Keratinocyte (primary cell): ENCODE measurements at regions not wholly inside any gene's neighbourhood (a gene's known extent, or its start where the extent isn't known, plus 50 kb on each side); places are given as distances from the start of the nearest gene placed in this dataset.

Experiments
- EZH2 ChIP-seq: IDR thresholded peaks from one replicate; pipeline ENCODE4 v1.6.1; 2012; ENCODE audit warnings: inconsistent platforms, mild to moderate bottlenecking, low read length, moderate library complexity
- TF ChIP-seq, protein P1 (sequence below), 3 experiments: IDR thresholded peaks in 1 of 3; conservative IDR thresholded peaks in 1 of 3; optimal IDR thresholded peaks in 1 of 3; 2 replicates in 2 of 3; 3 replicates in 1 of 3; pipeline versions ENCODE3 to v1.5.1; 2011; ENCODE audit warnings: low read length in 3 of 3, mild to moderate bottlenecking in 3 of 3, moderate library complexity in 2 of 3, control low read depth in 1 of 3, inconsistent platforms in 1 of 3; ENCODE audit not compliant: insufficient read depth in 2 of 3; ENCODE audit errors: extremely low read depth in 1 of 3

DNA sequence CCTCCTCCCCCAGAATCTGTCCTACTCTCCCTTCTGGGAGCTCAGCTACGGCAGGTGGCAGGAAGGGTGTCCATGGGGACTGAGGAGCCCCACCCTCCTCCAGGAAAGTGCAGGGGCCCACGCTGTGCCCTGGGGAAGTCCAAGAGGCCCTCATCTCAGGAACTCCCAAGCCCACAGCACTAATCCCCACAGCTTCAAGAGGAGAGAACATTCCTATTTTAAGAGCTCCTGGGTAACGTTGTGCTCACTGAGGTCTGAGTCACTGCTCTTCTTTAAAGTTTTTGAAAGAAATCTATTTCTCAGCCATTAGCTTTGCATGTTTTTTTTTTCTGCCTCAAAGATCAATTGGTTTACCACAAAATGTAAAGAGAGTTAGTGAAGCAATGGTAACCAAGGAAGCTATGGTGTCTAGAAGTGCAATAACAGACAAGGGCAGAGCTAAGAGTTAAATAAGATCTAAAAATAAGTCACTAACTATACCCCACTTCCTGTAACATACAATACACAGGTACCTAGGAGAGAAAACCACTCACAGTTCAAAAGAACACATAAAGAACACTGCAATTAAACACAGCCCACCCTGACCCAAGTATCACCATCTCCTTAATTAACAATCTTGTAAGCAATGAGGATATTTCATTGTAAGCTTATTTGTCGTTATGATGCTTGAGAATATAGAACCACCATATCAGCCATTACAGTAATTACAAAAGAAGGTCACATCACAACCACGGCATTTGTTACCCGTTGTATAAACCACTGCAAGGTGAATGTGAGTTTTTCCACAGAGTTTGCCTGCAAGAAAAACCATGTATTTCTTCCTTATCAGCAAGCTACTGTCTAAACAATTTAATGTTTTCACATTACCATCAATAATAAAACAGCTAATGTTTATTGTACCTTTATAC, 382.3 kb upstream of the SLC30A5 start:
- TF ChIP-seq, protein P1, sequence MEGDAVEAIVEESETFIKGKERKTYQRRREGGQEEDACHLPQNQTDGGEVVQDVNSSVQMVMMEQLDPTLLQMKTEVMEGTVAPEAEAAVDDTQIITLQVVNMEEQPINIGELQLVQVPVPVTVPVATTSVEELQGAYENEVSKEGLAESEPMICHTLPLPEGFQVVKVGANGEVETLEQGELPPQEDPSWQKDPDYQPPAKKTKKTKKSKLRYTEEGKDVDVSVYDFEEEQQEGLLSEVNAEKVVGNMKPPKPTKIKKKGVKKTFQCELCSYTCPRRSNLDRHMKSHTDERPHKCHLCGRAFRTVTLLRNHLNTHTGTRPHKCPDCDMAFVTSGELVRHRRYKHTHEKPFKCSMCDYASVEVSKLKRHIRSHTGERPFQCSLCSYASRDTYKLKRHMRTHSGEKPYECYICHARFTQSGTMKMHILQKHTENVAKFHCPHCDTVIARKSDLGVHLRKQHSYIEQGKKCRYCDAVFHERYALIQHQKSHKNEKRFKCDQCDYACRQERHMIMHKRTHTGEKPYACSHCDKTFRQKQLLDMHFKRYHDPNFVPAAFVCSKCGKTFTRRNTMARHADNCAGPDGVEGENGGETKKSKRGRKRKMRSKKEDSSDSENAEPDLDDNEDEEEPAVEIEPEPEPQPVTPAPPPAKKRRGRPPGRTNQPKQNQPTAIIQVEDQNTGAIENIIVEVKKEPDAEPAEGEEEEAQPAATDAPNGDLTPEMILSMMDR (optimal IDR thresholded peaks at IDR 0.05 in 1 of 3, IDR thresholded peaks at IDR 0.05 in 1 of 3, conservative IDR thresholded peaks at IDR 0.05 in 1 of 3; ENCODE audit: extremely low read depth in 1 of 3, insufficient read depth in 2 of 3, low read length in 3 of 3), result no peak
- no peak for TF ChIP-seq EZH2
